Karpas-422 (cell line): ENCODE measurements at regions not wholly inside any gene's neighbourhood (a gene's known extent, or its start where the extent isn't known, plus 50 kb on each side); places are given as distances from the start of the nearest gene placed in this dataset.

Experiments
- DNase-seq: peaks from one replicate; pipeline ENCODE4 v3.0.0-alpha.2; 2015
- H2AFZ ChIP-seq: fragments of 200-600 bp; sonication (generic); 2 replicates; pipeline ENCODE4 v1.6.1; 2014; ENCODE audit warnings: antibody characterized with exemption, low read length, mixed read lengths
- H3K27ac ChIP-seq: fragments of 200-600 bp; sonication (generic); 2 replicates; pipeline ENCODE4 v1.5.1; 2014; ENCODE audit warnings: mild to moderate bottlenecking, low read length, moderate library complexity
- H3K27me3 ChIP-seq: fragments of 200-600 bp; sonication (generic); 2 replicates; pipeline ENCODE4 v1.6.1; 2014; ENCODE audit warnings: low read length, mixed read lengths
- H3K36me3 ChIP-seq: fragments of 200-600 bp; sonication (generic); 2 replicates; pipeline ENCODE4 v1.6.1; 2014; ENCODE audit warnings: low read length, mixed read lengths; ENCODE audit not compliant: insufficient read depth
- H3K4me1 ChIP-seq: fragments of 200-600 bp; sonication (generic); 2 replicates; pipeline ENCODE4 v1.6.1; 2014; ENCODE audit warnings: mild to moderate bottlenecking, low read length, mixed read lengths
- H3K4me2 ChIP-seq: fragments of 200-600 bp; sonication (generic); 2 replicates; pipeline ENCODE4 v1.6.1; 2014; ENCODE audit warnings: low read length, low read depth, mild to moderate bottlenecking; ENCODE audit not compliant: poor library complexity, severe bottlenecking
- H3K4me3 ChIP-seq: fragments of 200-600 bp; sonication (generic); 2 replicates; pipeline ENCODE4 v1.5.1; 2014; ENCODE audit warnings: mild to moderate bottlenecking, antibody characterized with exemption, low read length, mixed read lengths
- H3K79me2 ChIP-seq: fragments of 200-600 bp; sonication (generic); 2 replicates; pipeline ENCODE4 v1.6.1; 2014; ENCODE audit warnings: mild to moderate bottlenecking, low read length, mixed read lengths
- H3K9ac ChIP-seq: fragments of 200-600 bp; sonication (generic); 2 replicates; pipeline ENCODE4 v1.6.0; 2014; ENCODE audit warnings: low read length
- H3K9me2 ChIP-seq: fragments of 200-600 bp; sonication (generic), shearing (Covaris generic); replicated peaks from 2 replicates; pipeline ENCODE4 v1.6.0; 2014; ENCODE audit warnings: mild to moderate bottlenecking, low read length, moderate library complexity; ENCODE audit not compliant: insufficient read depth
- H3K9me3 ChIP-seq: fragments of 300-700, 200-600 bp; sonication (generic); 2 replicates; pipeline ENCODE4 v1.6.1; 2014; ENCODE audit warnings: low read length, mixed read lengths
- H4K20me1 ChIP-seq: fragments of 200-600 bp; sonication (generic); 2 replicates; pipeline ENCODE4 v1.6.1; 2014; ENCODE audit warnings: mild to moderate bottlenecking, antibody characterized with exemption, low read length, low read depth; ENCODE audit not compliant: insufficient read depth

- no peaks in the 10 kb centered on the region for H3K9me3 ChIP-seq
- no peaks in the 10 kb centered on the region for H3K36me3 ChIP-seq
- H3K4me2 ChIP-seq: no peak overlapping the region
- no peak overlapping the region for H3K4me3 ChIP-seq
- no peaks in the 10 kb centered on the region for H3K9me2 ChIP-seq
- no peaks in the 10 kb centered on the region for H3K4me1 ChIP-seq
- no peaks in the 10 kb centered on the region for H4K20me1 ChIP-seq
- no peak overlapping the region for H3K9ac ChIP-seq
- no peak overlapping the region for H3K27ac ChIP-seq
- H2AFZ ChIP-seq: no peak overlapping the region
- no peak for DNase-seq
- H3K27me3 ChIP-seq: no peaks in the 10 kb centered on the region
- no peaks in the 10 kb centered on the region for H3K79me2 ChIP-seq
These were observed 127.9 kb upstream of the SH3BP4 start for GRCh38 chr2:234823877-234824376.

- Histone ChIP-seq H3K9ac (no peak overlapping the region), H3K4me1 (no peaks in the 10 kb centered on the region), H4K20me1 (no peaks in the 10 kb centered on the region), H3K27me3 (no peaks in the 10 kb centered on the region), H3K79me2 (no peaks in the 10 kb centered on the region), H3K4me2 (no peak overlapping the region), H3K27ac (no peak overlapping the region), H3K36me3 (no peaks in the 10 kb centered on the region), H2AFZ (no peak overlapping the region), H3K4me3 (no peak overlapping the region), H3K9me2 (no peaks in the 10 kb centered on the region), H3K9me3 (no peaks in the 10 kb centered on the region)
- DNase-seq: no peak
These were observed 128.5 kb upstream of the SH3BP4 start for GRCh38 chr2:234823196-234823876.

GRCh38 chr2:234821946-234822475 lies 129.8 kb upstream of the SH3BP4 start:
- Histone ChIP-seq H3K36me3 (no peaks in the 10 kb centered on the region), H3K27me3 (no peaks in the 10 kb centered on the region), H3K4me2 (no peak overlapping the region), H3K4me1 (no peaks in the 10 kb centered on the region), H3K9ac (no peak overlapping the region), H3K79me2 (no peaks in the 10 kb centered on the region), H2AFZ (no peak overlapping the region), H4K20me1 (no peaks in the 10 kb centered on the region), H3K4me3 (no peak overlapping the region), H3K27ac (no peak overlapping the region), H3K9me3 (no peaks in the 10 kb centered on the region), H3K9me2 (no peaks in the 10 kb centered on the region)
- no peak for DNase-seq

GRCh38 chr2:234818937-234819336 lies 132.9 kb upstream of the SH3BP4 start:
- Histone ChIP-seq H2AFZ (no peak overlapping the region), H3K9me3 (no peaks in the 10 kb centered on the region), H3K79me2 (no peaks in the 10 kb centered on the region), H3K4me2 (no peak overlapping the region), H3K27ac (no peak overlapping the region), H3K4me1 (no peaks in the 10 kb centered on the region), H3K9ac (no peak overlapping the region), H3K36me3 (no peaks in the 10 kb centered on the region), H3K27me3 (no peaks in the 10 kb centered on the region), H4K20me1 (no peaks in the 10 kb centered on the region), H3K9me2 (no peaks in the 10 kb centered on the region), H3K4me3 (no peak overlapping the region)
- DNase-seq: no peak

- Histone ChIP-seq H3K4me1 (no peaks in the 10 kb centered on the region), H3K4me2 (no peak overlapping the region), H3K9ac (no peak overlapping the region), H3K27me3 (no peaks in the 10 kb centered on the region), H3K9me2 (no peaks in the 10 kb centered on the region), H3K79me2 (no peaks in the 10 kb centered on the region), H3K27ac (no peak overlapping the region), H3K36me3 (no peaks in the 10 kb centered on the region), H3K9me3 (no peaks in the 10 kb centered on the region), H4K20me1 (no peaks in the 10 kb centered on the region), H3K4me3 (no peak overlapping the region), H2AFZ (no peak overlapping the region)
- no peak for DNase-seq
These were observed 135.3 kb upstream of the SH3BP4 start for GRCh38 chr2:234816491-234816890.

- Histone ChIP-seq H3K27me3 (no peaks in the 10 kb centered on the region), H3K9me2 (no peaks in the 10 kb centered on the region), H3K36me3 (no peaks in the 10 kb centered on the region), H3K4me3 (no peak overlapping the region), H3K9ac (no peak overlapping the region), H4K20me1 (no peaks in the 10 kb centered on the region), H3K27ac (no peak overlapping the region), H2AFZ (no peak overlapping the region), H3K79me2 (no peaks in the 10 kb centered on the region), H3K4me2 (no peak overlapping the region), H3K4me1 (no peaks in the 10 kb centered on the region), H3K9me3 (no peaks in the 10 kb centered on the region)
- DNase-seq: no peak
These were observed 135.8 kb upstream of the SH3BP4 start for GRCh38 chr2:234816056-234816455.

- Histone ChIP-seq H3K9me2 (no peaks in the 10 kb centered on the region), H3K9ac (no peak overlapping the region), H3K27me3 (no peaks in the 10 kb centered on the region), H3K9me3 (no peaks in the 10 kb centered on the region), H4K20me1 (no peaks in the 10 kb centered on the region), H3K4me3 (no peak overlapping the region), H3K27ac (no peak overlapping the region), H3K79me2 (no peaks in the 10 kb centered on the region), H2AFZ (no peak overlapping the region), H3K4me2 (no peak overlapping the region), H3K36me3 (no peaks in the 10 kb centered on the region), H3K4me1 (no peaks in the 10 kb centered on the region)
- no peak for DNase-seq
These were observed 137.4 kb upstream of the SH3BP4 start for GRCh38 chr2:234814374-234814773.

GRCh38 chr2:234812851-234813250 lies 139.0 kb upstream of the SH3BP4 start:
- Histone ChIP-seq H3K36me3 (no peaks in the 10 kb centered on the region), H3K9me2 (no peaks in the 10 kb centered on the region), H3K9ac (no peak overlapping the region)

More at GRCh38 chr2:234812851-234813250, 139.0 kb upstream of the SH3BP4 start:
- no peaks in the 10 kb centered on the region for H4K20me1 ChIP-seq
- no peaks in the 10 kb centered on the region for H3K79me2 ChIP-seq
- H3K9me3 ChIP-seq: no peaks in the 10 kb centered on the region
- H3K27ac ChIP-seq: no peak overlapping the region
- H3K4me3 ChIP-seq: no peak overlapping the region
- H3K4me1 ChIP-seq: no peaks in the 10 kb centered on the region
- no peak overlapping the region for H2AFZ ChIP-seq
- no peak for DNase-seq
- H3K27me3 ChIP-seq: no peaks in the 10 kb centered on the region
- H3K4me2 ChIP-seq: no peak overlapping the region
